Breast epithelium (tissue), 3 donors: ENCODE measurements at regions not wholly inside any gene's neighbourhood (a gene's known extent, or its start where the extent isn't known, plus 50 kb on each side); places are given as distances from the start of the nearest gene placed in this dataset.

ENCODE experiments used
- CTCF ChIP-seq, 3 donors: fragments of 450-650 bp; IDR thresholded peaks; one replicate each; pipeline ENCODE4 v1.5.1; 2016 to 2017; ENCODE audit warnings: antibody characterized with exemption in 3 of 3, mild to moderate bottlenecking in 3 of 3, moderate library complexity in 3 of 3
- POLR2AphosphoS5 ChIP-seq, 3 donors: sonication (generic); formaldehyde crosslinking; IDR thresholded peaks; one replicate each; pipeline ENCODE4 v1.6.1; 2017; ENCODE audit warnings: antibody characterized with exemption in 3 of 3

GRCh38 chr6:98067375-98067774 lies 767.0 kb upstream of the POU3F2 start:
- TF ChIP-seq POLR2AphosphoS5 (IDR thresholded peaks at IDR 0.05) (no peak), CTCF (IDR thresholded peaks at IDR 0.05) (no peak)
